GM12865 (cell line): ENCODE measurements at regions not wholly inside any gene's neighbourhood (a gene's known extent, or its start where the extent isn't known, plus 50 kb on each side); places are given as distances from the start of the nearest gene placed in this dataset.

Experiments
- DNase-seq: peaks from one replicate; pipeline ENCODE4 v3.0.0; 2010; ENCODE audit warnings: low read depth
- H3K4me3 ChIP-seq: 2 replicates; pipeline ENCODE4 v1.5.1; 2011; ENCODE audit warnings: mild to moderate bottlenecking, low read depth, low read length, control low read depth
- TF ChIP-seq, protein P1 (sequence below): IDR thresholded peaks from 2 replicates; pipeline ENCODE4 v1.5.1; 2011; ENCODE audit warnings: low read length, control low read depth, low read depth, inconsistent platforms; ENCODE audit not compliant: insufficient read depth; ENCODE audit errors: missing control alignments

DNA sequence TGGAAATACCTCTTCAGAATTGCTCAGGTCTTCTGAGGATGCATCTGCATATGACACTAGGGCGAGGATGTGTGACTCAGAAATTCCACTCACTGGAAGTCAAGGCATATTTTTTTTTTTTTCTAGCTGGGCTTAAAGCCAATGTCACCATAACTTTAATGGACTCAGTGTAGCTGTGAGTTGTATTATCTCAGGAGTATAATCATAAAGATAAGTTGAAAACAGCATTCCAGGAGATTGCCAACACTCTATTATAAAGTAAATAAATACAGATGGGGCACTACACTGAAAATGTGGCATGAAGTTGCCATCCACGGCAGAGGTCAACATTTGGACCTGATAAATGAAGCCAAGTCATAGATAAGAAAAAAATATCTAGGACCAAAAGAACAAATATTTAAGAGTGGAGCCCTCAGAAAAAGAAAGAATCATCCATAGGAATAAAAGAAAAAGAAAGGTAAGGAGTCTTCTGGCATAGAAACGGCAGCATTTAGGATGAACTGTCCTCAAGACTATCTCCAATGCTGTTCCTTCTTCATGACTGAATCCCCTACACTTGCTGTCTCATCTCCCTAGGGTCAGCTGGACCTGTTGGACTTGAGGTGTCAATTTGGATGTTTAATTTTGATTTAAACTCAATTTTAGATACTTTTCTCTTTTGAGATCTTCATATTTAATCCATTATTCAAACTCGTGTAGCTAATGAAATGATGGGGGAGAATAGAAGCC is 72.9 kb upstream of the CAV2 start:
- H3K4me3 ChIP-seq, result no peak overlapping the region
- TF ChIP-seq, protein P1, sequence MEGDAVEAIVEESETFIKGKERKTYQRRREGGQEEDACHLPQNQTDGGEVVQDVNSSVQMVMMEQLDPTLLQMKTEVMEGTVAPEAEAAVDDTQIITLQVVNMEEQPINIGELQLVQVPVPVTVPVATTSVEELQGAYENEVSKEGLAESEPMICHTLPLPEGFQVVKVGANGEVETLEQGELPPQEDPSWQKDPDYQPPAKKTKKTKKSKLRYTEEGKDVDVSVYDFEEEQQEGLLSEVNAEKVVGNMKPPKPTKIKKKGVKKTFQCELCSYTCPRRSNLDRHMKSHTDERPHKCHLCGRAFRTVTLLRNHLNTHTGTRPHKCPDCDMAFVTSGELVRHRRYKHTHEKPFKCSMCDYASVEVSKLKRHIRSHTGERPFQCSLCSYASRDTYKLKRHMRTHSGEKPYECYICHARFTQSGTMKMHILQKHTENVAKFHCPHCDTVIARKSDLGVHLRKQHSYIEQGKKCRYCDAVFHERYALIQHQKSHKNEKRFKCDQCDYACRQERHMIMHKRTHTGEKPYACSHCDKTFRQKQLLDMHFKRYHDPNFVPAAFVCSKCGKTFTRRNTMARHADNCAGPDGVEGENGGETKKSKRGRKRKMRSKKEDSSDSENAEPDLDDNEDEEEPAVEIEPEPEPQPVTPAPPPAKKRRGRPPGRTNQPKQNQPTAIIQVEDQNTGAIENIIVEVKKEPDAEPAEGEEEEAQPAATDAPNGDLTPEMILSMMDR, result no peak
- no peak for DNase-seq

DNA sequence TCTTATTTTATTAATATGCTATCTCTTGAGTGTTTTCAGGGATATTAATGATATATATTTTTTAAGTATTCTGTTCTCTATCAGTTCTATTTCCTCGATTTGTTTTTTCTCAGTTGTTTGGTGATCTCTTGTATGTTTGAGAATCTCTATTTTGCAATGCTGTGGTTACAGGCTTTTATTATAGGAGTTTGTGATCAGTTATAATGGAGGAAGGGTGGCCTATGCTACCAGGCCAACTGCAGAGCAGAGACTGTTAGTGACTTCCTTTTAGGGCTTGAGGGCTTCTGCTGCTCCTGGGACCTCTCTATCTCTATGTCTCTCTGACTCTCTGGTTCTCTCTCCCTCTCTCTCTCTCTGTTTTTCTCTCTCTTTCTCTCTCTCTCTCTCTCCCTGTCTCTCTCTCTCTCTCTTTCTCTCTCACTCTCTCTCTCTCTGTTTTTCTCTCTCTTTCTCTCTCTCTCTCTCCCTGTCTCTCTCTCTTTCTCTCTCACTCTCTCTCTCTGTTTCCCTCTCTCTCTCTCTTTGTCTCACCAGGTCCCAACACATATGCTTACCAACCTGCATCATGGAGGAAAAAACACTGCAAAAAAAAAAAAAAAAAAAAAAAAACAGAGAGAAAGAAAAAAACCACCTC is 69.4 kb upstream of the CAV2 start:
- H3K4me3 ChIP-seq, result no peak overlapping the region
- TF ChIP-seq, protein P1, result no peak
- no peak for DNase-seq

- DNase-seq, result no peak
- no peak overlapping the region for H3K4me3 ChIP-seq
- TF ChIP-seq, protein P1, result no peak
These were observed 67.6 kb upstream of the CAV2 start for GRCh38 chr7:116431787-116432526.

DNA sequence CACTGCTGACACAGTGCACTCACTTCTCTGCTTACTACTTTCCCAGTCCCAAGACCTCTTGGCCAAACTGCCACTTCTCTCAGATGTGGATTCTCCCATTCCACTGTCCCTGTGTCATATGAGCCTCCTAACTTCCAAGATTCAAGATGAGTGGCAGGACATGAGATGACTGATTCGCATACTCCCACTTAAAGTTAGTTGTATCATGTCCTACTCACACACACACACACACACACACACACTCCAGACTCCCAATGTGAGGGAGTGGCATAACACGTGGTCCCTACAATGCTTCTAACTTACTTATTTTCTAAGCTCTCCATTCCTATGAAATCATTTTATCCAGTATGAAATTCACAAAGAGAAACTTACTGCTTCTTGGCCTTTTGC is 67.0 kb upstream of the CAV2 start:
- TF ChIP-seq, protein P1, result no peak
- no peak for DNase-seq
- no peak overlapping the region for H3K4me3 ChIP-seq

- TF ChIP-seq, protein P1, result no peak
- DNase-seq, result no peak
- no peak overlapping the region for H3K4me3 ChIP-seq
These were observed 66.3 kb upstream of the CAV2 start for GRCh38 chr7:116433246-116433645.

- TF ChIP-seq, protein P1, result no peak
- H3K4me3 ChIP-seq, result no peak overlapping the region
- DNase-seq, result no peak
These were observed 64.7 kb upstream of the CAV2 start for GRCh38 chr7:116434820-116435341.
